OCI-LY1 (cell line): ENCODE measurements at regions not wholly inside any gene's neighbourhood (a gene's known extent, or its start where the extent isn't known, plus 50 kb on each side); places are given as distances from the start of the nearest gene placed in this dataset.

Experiments used
- H2AFZ ChIP-seq: fragments of 200-600 bp; sonication (generic), shearing (Covaris generic); 2 replicates; pipeline ENCODE4 v1.6.0; 2014; ENCODE audit warnings: antibody characterized with exemption, mild to moderate bottlenecking, low read length
- H3F3A ChIP-seq: fragments of 200-600 bp; sonication (generic), shearing (Covaris generic); 2 replicates; pipeline ENCODE4 v1.6.0; 2014; ENCODE audit warnings: mild to moderate bottlenecking, antibody characterized with exemption, low read length, moderate library complexity; ENCODE audit not compliant: insufficient read depth
- H3K27ac ChIP-seq: fragments of 200-600 bp; sonication (generic); 2 replicates; pipeline ENCODE4 v1.5.1; 2014; ENCODE audit warnings: low read length, mixed run types, mild to moderate bottlenecking, low read depth; ENCODE audit not compliant: poor library complexity, severe bottlenecking
- H3K27me3 ChIP-seq: fragments of 200-600 bp; sonication (generic); 2 replicates; pipeline ENCODE4 v1.6.0; 2014; ENCODE audit warnings: antibody characterized with exemption, mild to moderate bottlenecking, low read length, moderate library complexity; ENCODE audit not compliant: insufficient read depth
- H3K36me3 ChIP-seq: fragments of 200-600 bp; sonication (generic); 2 replicates; pipeline ENCODE4 v1.6.1; 2014; ENCODE audit warnings: mild to moderate bottlenecking, antibody characterized with exemption, low read length, moderate library complexity, mixed read lengths; ENCODE audit not compliant: insufficient read depth
- H3K4me1 ChIP-seq: fragments of 200-600 bp; sonication (generic); 2 replicates; pipeline ENCODE4 v1.5.1; 2014; ENCODE audit warnings: mild to moderate bottlenecking, low read length, moderate library complexity; ENCODE audit not compliant: insufficient read depth, severe bottlenecking
- H3K4me2 ChIP-seq: fragments of 200-600 bp; sonication (generic), shearing (Covaris generic); 2 replicates; pipeline ENCODE4 v1.6.1; 2014; ENCODE audit warnings: low read length
- H3K4me3 ChIP-seq: fragments of 200-600 bp; sonication (generic); 2 replicates; pipeline ENCODE4 v1.5.1; 2014; ENCODE audit warnings: low read length, low read depth, mild to moderate bottlenecking, mixed read lengths; ENCODE audit not compliant: poor library complexity, severe bottlenecking
- H3K79me2 ChIP-seq: fragments of 200-600 bp; shearing (Covaris generic); 2 replicates; pipeline ENCODE4 v1.6.1; 2016; ENCODE audit warnings: mixed run types, low read length, mixed read lengths; ENCODE audit not compliant: insufficient read depth
- H3K9ac ChIP-seq: fragments of 200-600 bp; sonication (generic), shearing (Covaris generic); 2 replicates; pipeline ENCODE4 v1.6.1; 2014; ENCODE audit warnings: mild to moderate bottlenecking, low read length, mixed read lengths
- H3K9me2 ChIP-seq: fragments of 200-600 bp; sonication (generic), shearing (Covaris generic); 2 replicates; pipeline ENCODE4 v1.6.1; 2014; ENCODE audit warnings: low read depth, mild to moderate bottlenecking, low read length, mixed read lengths
- H3K9me3 ChIP-seq: fragments of 200-600 bp; shearing (Covaris generic); 2 replicates; pipeline ENCODE4 v1.6.1; 2014; ENCODE audit warnings: low read length, mixed read lengths
- H4K20me1 ChIP-seq: fragments of 200-600 bp; sonication (generic), shearing (Covaris generic); 2 replicates; pipeline ENCODE4 v1.6.0; 2016; ENCODE audit warnings: mild to moderate bottlenecking, low read length; ENCODE audit not compliant: insufficient read depth
- EZH2 ChIP-seq: fragments of 200-600 bp; sonication (generic), shearing (Covaris generic); IDR thresholded peaks from 2 replicates; pipeline ENCODE4 v1.8.0; 2017; ENCODE audit warnings: borderline replicate concordance, mixed run types, mild to moderate bottlenecking, antibody characterized with exemption, low read length, moderate library complexity, mixed read lengths
- TF ChIP-seq, protein P1 (sequence below): fragments of 200-600 bp; sonication (generic), shearing (Covaris generic); IDR thresholded peaks from 2 replicates; pipeline ENCODE4 v1.5.1; 2017; ENCODE audit warnings: mild to moderate bottlenecking, antibody characterized with exemption, low read length, moderate library complexity, mixed read lengths

DNA sequence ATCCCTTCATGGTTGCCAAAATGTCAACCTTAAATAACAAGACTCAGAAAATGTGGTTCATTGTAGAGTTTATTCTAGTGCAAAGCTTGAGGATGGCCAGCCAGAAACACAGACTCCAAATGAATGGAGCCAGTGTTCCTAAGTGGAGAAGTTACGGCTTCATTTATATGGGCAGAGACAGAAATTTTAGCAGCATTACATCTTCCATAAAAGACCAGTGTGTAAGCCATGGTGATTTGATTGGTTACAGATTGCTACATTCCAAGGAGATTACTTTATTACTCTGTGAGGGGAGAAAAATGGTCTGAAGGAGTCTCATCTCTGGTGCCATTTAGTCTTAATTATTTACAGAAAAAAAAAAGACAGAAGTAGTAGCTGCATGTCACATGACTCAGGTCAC, 97.8 kb downstream of the OTOR start:
- Histone ChIP-seq H2AFZ (no peak overlapping the region), H3K9me2 (no peaks in the 10 kb centered on the region), H3K9ac (no peak overlapping the region), H3K4me2 (no peak overlapping the region), H3K4me3 (no peak overlapping the region), H3K9me3 (no peaks in the 10 kb centered on the region), H3K27me3 (no peaks in the 10 kb centered on the region), H4K20me1 (no peaks in the 10 kb centered on the region), H3K27ac (no peak overlapping the region), H3K79me2 (no peaks in the 10 kb centered on the region), H3K36me3 (no peaks in the 10 kb centered on the region), H3K4me1 (no peaks in the 10 kb centered on the region), H3F3A (no peaks in the 10 kb centered on the region)
- TF ChIP-seq EZH2, result no peak
- TF ChIP-seq, protein P1, sequence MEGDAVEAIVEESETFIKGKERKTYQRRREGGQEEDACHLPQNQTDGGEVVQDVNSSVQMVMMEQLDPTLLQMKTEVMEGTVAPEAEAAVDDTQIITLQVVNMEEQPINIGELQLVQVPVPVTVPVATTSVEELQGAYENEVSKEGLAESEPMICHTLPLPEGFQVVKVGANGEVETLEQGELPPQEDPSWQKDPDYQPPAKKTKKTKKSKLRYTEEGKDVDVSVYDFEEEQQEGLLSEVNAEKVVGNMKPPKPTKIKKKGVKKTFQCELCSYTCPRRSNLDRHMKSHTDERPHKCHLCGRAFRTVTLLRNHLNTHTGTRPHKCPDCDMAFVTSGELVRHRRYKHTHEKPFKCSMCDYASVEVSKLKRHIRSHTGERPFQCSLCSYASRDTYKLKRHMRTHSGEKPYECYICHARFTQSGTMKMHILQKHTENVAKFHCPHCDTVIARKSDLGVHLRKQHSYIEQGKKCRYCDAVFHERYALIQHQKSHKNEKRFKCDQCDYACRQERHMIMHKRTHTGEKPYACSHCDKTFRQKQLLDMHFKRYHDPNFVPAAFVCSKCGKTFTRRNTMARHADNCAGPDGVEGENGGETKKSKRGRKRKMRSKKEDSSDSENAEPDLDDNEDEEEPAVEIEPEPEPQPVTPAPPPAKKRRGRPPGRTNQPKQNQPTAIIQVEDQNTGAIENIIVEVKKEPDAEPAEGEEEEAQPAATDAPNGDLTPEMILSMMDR, result no peak

DNA sequence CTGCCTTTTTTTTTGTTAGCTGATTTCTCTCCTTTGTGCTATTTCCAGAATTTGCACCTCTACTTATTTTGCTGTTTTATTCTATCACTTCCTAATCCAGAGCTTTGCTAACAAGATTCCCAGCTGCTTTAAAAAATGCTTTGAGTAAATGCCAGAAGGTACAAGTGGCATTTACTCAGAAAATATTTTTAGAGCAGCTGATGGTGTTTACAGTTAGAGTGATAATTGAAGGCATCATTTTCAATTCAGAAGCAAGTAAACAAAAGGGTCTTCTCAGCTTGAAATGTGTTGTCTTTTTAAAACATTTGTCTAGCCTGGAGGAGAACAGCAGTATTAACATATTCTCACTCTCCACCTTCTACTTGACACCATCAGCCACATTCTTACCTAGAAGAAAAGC, 99.9 kb downstream of the OTOR start:
- no peaks in the 10 kb centered on the region for H3K36me3 ChIP-seq
- no peak overlapping the region for H3K4me2 ChIP-seq
- H3K9me2 ChIP-seq, result no peaks in the 10 kb centered on the region
- H3K9ac ChIP-seq, result no peak overlapping the region
- no peaks in the 10 kb centered on the region for H4K20me1 ChIP-seq
- H3K27ac ChIP-seq, result no peak overlapping the region
- H2AFZ ChIP-seq, result no peak overlapping the region
- H3K9me3 ChIP-seq, result no peaks in the 10 kb centered on the region
- H3K4me3 ChIP-seq, result no peak overlapping the region
- H3K27me3 ChIP-seq, result no peaks in the 10 kb centered on the region
- no peak for TF ChIP-seq EZH2
- TF ChIP-seq, protein P1, result no peak
- no peaks in the 10 kb centered on the region for H3K4me1 ChIP-seq
- H3K79me2 ChIP-seq, result no peaks in the 10 kb centered on the region
- H3F3A ChIP-seq, result no peaks in the 10 kb centered on the region

DNA sequence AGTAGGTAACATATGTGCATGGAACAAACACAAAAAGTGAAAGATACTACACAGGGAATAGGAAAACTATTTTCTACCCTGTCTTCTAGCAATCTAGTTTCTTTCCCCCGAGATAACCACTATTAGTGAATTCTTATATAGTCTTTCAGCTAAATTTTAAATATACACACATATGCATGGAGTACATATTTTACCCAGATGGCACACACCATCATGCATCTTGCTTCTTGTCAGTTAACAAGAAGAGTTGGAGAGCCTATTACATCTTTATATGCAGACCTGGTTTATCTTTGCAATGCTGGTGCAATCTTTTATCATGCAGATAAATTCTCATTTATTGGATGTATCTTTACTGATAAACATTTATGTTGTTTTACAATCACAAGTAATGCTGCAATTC, 100.4 kb downstream of the OTOR start:
- Histone ChIP-seq H4K20me1 (no peaks in the 10 kb centered on the region), H3K4me2 (no peak overlapping the region), H2AFZ (no peak overlapping the region), H3K4me3 (no peak overlapping the region), H3K36me3 (no peaks in the 10 kb centered on the region), H3K9me2 (no peaks in the 10 kb centered on the region), H3K4me1 (no peaks in the 10 kb centered on the region), H3K9me3 (no peaks in the 10 kb centered on the region), H3K79me2 (no peaks in the 10 kb centered on the region), H3K27ac (no peak overlapping the region), H3K27me3 (no peaks in the 10 kb centered on the region), H3K9ac (no peak overlapping the region), H3F3A (no peaks in the 10 kb centered on the region)
- TF ChIP-seq EZH2, result no peak
- TF ChIP-seq, protein P1, result no peak
